ENCODE measurements at regions not wholly inside any gene's neighbourhood (a gene's known extent, or its start where the extent isn't known, plus 50 kb on each side); places are given as distances from the start of the nearest gene placed in this dataset.

DNA sequence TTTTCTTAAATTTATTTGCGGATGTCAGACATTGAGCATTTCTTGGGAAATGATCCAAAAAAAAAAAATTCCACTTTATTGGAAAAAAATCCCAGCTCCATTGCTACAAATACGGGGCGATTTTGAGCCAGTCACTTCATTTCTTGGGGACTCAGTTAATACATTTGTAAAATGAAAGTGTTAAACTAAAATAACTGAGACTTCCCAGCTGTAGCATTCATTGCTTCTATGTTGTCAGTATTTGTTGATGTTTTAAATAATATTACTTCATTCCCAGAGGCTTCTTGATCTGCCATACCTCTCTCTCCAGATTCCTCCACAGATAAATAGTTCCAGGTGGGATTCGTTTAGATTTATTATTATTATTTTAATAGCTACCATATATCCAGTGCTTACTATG is 77.1 kb upstream of the HS3ST3A1 start:
- no peak for DNase-seq
- Mint-ChIP-seq H3K9me3 (ENCODE audit: unreplicated experiment) (no peaks in the 10 kb centered on the region), H3K27me3 (ENCODE audit: unreplicated experiment) (no peaks in the 10 kb centered on the region), H3K27ac (ENCODE audit: unreplicated experiment) (no peak overlapping the region), H3K4me1 (ENCODE audit: low read depth, unreplicated experiment) (no peaks in the 10 kb centered on the region), H3K36me3 (ENCODE audit: unreplicated experiment) (no peaks in the 10 kb centered on the region), H3K4me3 (ENCODE audit: unreplicated experiment) (no peak overlapping the region)
- TF ChIP-seq, protein P1, sequence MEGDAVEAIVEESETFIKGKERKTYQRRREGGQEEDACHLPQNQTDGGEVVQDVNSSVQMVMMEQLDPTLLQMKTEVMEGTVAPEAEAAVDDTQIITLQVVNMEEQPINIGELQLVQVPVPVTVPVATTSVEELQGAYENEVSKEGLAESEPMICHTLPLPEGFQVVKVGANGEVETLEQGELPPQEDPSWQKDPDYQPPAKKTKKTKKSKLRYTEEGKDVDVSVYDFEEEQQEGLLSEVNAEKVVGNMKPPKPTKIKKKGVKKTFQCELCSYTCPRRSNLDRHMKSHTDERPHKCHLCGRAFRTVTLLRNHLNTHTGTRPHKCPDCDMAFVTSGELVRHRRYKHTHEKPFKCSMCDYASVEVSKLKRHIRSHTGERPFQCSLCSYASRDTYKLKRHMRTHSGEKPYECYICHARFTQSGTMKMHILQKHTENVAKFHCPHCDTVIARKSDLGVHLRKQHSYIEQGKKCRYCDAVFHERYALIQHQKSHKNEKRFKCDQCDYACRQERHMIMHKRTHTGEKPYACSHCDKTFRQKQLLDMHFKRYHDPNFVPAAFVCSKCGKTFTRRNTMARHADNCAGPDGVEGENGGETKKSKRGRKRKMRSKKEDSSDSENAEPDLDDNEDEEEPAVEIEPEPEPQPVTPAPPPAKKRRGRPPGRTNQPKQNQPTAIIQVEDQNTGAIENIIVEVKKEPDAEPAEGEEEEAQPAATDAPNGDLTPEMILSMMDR (IDR thresholded peaks at IDR 0.05; ENCODE audit: partially characterized antibody, unreplicated experiment), result no peak

DNA sequence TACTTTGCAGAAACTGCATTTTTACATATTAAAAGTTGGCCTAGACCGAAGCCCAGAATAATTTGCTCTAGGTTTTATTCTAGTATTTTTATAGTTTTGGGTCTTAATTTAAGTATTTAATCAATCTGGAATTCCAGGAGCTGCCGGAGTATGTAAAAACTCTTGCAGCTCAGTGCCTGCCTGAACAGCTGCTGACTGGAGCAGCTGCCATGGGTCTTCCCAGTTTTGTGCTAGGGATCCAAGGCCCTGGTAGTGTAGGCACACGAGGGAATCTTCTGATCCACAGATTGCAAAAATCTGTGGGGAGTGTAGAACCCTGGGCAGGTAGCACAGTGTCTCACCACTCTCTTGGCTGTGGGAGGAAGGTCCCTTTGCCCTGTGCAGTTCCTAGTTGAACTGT is 87.0 kb upstream of the HS3ST3A1 start:
- no peak overlapping the region for H3K27ac Mint-ChIP-seq (ENCODE audit: unreplicated experiment)
- no peak for DNase-seq

DNA sequence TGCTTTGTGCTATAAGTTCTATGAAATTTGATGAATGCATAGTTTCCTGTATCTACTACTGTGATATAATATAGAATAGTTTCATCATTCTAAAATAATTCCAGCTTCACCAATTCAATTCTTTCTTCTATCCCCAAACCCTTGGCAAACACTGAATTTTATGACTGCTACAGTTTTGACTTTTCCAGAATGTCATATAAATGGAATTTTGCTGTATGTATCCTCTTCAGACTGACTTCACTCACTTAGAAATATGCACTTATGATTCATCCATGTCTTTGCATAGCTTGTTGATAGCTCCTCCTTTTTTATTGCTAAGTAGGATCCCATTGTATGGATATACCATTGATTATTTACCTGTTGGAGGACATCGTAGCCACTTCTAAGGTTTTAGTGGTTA is 89.1 kb upstream of the HS3ST3A1 start:
- no peaks in the 10 kb centered on the region for H3K36me3 Mint-ChIP-seq (ENCODE audit: unreplicated experiment)
- no peaks in the 10 kb centered on the region for H3K27me3 Mint-ChIP-seq (ENCODE audit: unreplicated experiment)
- H3K4me3 Mint-ChIP-seq (ENCODE audit: unreplicated experiment), result no peak overlapping the region
- no peak for DNase-seq
- TF ChIP-seq, protein P1 (IDR thresholded peaks at IDR 0.05; ENCODE audit: partially characterized antibody, unreplicated experiment), result no peak
- no peak overlapping the region for H3K27ac Mint-ChIP-seq (ENCODE audit: unreplicated experiment)
- H3K4me1 Mint-ChIP-seq (ENCODE audit: low read depth, unreplicated experiment), result no peaks in the 10 kb centered on the region
- no peaks in the 10 kb centered on the region for H3K9me3 Mint-ChIP-seq (ENCODE audit: unreplicated experiment)

More for the DNA sequence above, 87.0 kb upstream of the HS3ST3A1 start:
- Mint-ChIP-seq H3K9me3 (ENCODE audit: unreplicated experiment) (no peaks in the 10 kb centered on the region), H3K4me1 (ENCODE audit: low read depth, unreplicated experiment) (no peaks in the 10 kb centered on the region), H3K36me3 (ENCODE audit: unreplicated experiment) (no peaks in the 10 kb centered on the region), H3K27me3 (ENCODE audit: unreplicated experiment) (no peaks in the 10 kb centered on the region), H3K4me3 (ENCODE audit: unreplicated experiment) (no peak overlapping the region)
- TF ChIP-seq, protein P1 (IDR thresholded peaks at IDR 0.05; ENCODE audit: partially characterized antibody, unreplicated experiment), result no peak

DNA sequence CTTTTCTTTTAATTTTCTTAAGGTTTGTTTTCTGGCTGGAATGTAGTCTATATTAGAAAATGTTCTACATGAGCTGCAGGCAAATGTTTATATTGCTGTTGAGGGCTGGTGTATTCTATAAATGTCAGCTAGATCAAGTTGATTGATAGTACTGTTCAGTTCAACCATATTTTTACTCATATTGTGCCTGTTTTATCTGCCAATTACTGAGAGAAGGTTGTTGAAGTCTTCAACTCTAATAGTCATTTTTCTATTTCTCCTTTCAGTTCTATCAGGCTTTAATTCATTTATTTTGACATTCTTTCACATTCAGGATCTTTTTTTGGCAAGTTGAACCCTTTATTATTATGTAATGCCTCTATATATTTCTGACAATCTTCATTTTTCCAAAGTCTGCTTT is 93.2 kb upstream of the HS3ST3A1 start:
- Mint-ChIP-seq H3K9me3 (ENCODE audit: unreplicated experiment) (peaks cover 2% of the 10 kb centered on the region), H3K4me3 (ENCODE audit: unreplicated experiment) (no peak overlapping the region), H3K36me3 (ENCODE audit: unreplicated experiment) (peaks cover 12% of the 10 kb centered on the region), H3K27me3 (ENCODE audit: unreplicated experiment) (no peaks in the 10 kb centered on the region), H3K27ac (ENCODE audit: unreplicated experiment) (no peak overlapping the region), H3K4me1 (ENCODE audit: low read depth, unreplicated experiment) (no peaks in the 10 kb centered on the region)
- DNase-seq, result no peak
- TF ChIP-seq, protein P1 (IDR thresholded peaks at IDR 0.05; ENCODE audit: partially characterized antibody, unreplicated experiment), result no peak

DNA sequence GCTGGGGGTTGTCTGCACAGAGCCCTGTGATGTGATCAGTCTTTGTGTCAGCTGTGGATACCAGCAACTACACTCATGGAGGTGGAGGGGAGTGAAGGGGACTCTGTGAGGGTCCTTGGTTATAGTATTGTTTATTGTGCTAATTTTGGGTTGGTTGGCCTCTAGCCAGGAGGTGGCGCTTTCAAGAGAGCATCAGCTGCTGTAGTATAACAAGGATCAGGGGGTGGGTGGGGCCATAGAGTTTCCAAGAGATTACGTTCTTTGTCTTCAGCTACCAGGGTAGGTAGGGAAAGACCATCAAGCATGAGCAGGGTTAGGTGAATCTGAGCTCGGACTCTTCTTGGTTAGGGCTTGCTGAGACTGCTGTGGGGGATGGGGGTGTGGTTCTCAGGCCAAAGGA is 97.1 kb upstream of the HS3ST3A1 start:
- H3K27me3 Mint-ChIP-seq (ENCODE audit: unreplicated experiment), result peaks cover 2% of the 10 kb centered on the region
- H3K27ac Mint-ChIP-seq (ENCODE audit: unreplicated experiment), result no peak overlapping the region
- TF ChIP-seq, protein P1 (IDR thresholded peaks at IDR 0.05; ENCODE audit: partially characterized antibody, unreplicated experiment), result no peak
- DNase-seq, result no peak
- H3K36me3 Mint-ChIP-seq (ENCODE audit: unreplicated experiment), result peaks cover 12% of the 10 kb centered on the region
- H3K4me3 Mint-ChIP-seq (ENCODE audit: unreplicated experiment), result no peak overlapping the region
- peaks cover 4% of the 10 kb centered on the region for H3K9me3 Mint-ChIP-seq (ENCODE audit: unreplicated experiment)
- no peaks in the 10 kb centered on the region for H3K4me1 Mint-ChIP-seq (ENCODE audit: low read depth, unreplicated experiment)
